Psoas muscle (tissue), 7 donors: ENCODE measurements at regions not wholly inside any gene's neighbourhood (a gene's known extent, or its start where the extent isn't known, plus 50 kb on each side); places are given as distances from the start of the nearest gene placed in this dataset.

Source experiments
- ATAC-seq, 4 donors: fragments of 200-7000 bp; cut with Tn5 transposase; one replicate each; pipeline ENCODE4 v1.9.1; 2020; ENCODE audit warnings: moderate library complexity in 3 of 4, mild to moderate bottlenecking in 2 of 4
- DNase-seq, 2 donors: peaks; one replicate each; pipeline ENCODE4 v3.0.0-alpha.2; 2020
- H3K27ac ChIP-seq: fragments of 200-600 bp; one replicate; pipeline ENCODE4 v1.8.0; 2022
- H3K27me3 ChIP-seq, 3 donors: fragments of 200-600 bp in 1 of 3; one replicate each; pipeline versions ENCODE4 v1.6.1 to v1.8.0; 2013 to 2022; ENCODE audit warnings: low read length in 2 of 3, mild to moderate bottlenecking in 2 of 3, moderate library complexity in 1 of 3; ENCODE audit not compliant: insufficient read depth in 3 of 3
- H3K36me3 ChIP-seq, 2 donors: fragments of 200-600 bp in 1 of 2; one replicate each; pipeline versions ENCODE4 v1.6.1 to v1.8.0; 2013 to 2022; ENCODE audit warnings: low read depth in 1 of 2, mild to moderate bottlenecking in 1 of 2, moderate library complexity in 1 of 2; ENCODE audit not compliant: insufficient read depth in 1 of 2
- H3K4me1 ChIP-seq: fragments of 200-600 bp; one replicate; pipeline ENCODE4 v1.8.0; 2022
- H3K4me3 ChIP-seq: fragments of 200-600 bp; one replicate; pipeline ENCODE4 v1.8.0; 2022; ENCODE audit warnings: mild to moderate bottlenecking
- H3K9me3 ChIP-seq: fragments of 200-600 bp; one replicate; pipeline ENCODE4 v1.8.0; 2022
- WGBS, 3 donors: extraction: QIAGEN DNeasy Blood & Tissue Kit; methylation state at CpG; one replicate each; pipeline versions ENCODE4 v1.1.6 to v1.1.7; 2013; 5-methylcytosine and 5-hydroxymethylcytosine counted together
- intact Hi-C, 2 donors: fragments of 100-400 bp; cut with DNase I; formaldehyde crosslinking; loops; one replicate each; pipeline versions ENCODE4 v1.11.0 to v1.14.2; 2022
- TF ChIP-seq, protein P1 (sequence below): fragments of 200-600 bp; IDR thresholded peaks from one replicate; pipeline ENCODE4 v1.8.0; 2022; ENCODE audit warnings: antibody characterized with exemption
- donor health status: healthy with polysubstance abuse.
- donor health status: DM: no; HTN: no; CAD: no; lungs with moderate emphysema.
- donor health status: Bipolar disorder and iron deficiency.
- donor health status: healthy.
- donor health status: DM: yes; HTN: yes; CAD: no.
- donor health status: DM: no; HTN: no; CAD: no.
- donor health status: DM: yes; HTN: yes; CAD: no.

DNA sequence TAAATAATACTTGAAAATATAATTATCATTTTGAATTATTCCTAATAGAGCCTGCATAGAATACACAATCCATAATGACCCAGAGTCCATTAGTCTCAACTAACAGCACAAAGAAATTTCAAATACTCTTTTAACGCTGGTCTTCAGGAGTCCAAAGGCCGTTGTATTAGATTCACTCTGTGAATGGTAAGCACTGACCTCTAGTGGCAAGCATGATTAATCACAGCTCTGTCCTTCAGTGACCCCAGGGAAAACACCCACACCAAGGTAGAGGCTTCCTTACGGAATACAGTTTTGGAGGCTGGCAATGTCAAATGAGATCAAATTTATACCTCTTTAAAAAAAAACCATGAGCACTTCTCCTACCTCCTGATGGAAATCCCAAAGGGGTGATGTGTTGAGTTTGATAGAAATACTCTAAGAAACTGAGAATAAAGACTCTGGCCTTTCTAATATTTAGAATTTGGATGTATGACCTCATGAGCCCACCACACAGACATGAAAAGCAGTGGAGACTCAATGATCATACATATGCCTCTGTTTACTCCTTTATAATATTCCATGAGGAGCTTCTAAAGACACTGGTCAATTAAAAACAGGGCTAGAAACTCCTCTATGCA lies 147.2 kb upstream of the DKK2 start:
- H3K9me3 ChIP-seq, result no peaks in the 10 kb centered on the region
- H3K27ac ChIP-seq, result no peak overlapping the region
- H3K4me1 ChIP-seq, result no peaks in the 10 kb centered on the region
- TF ChIP-seq, protein P1, sequence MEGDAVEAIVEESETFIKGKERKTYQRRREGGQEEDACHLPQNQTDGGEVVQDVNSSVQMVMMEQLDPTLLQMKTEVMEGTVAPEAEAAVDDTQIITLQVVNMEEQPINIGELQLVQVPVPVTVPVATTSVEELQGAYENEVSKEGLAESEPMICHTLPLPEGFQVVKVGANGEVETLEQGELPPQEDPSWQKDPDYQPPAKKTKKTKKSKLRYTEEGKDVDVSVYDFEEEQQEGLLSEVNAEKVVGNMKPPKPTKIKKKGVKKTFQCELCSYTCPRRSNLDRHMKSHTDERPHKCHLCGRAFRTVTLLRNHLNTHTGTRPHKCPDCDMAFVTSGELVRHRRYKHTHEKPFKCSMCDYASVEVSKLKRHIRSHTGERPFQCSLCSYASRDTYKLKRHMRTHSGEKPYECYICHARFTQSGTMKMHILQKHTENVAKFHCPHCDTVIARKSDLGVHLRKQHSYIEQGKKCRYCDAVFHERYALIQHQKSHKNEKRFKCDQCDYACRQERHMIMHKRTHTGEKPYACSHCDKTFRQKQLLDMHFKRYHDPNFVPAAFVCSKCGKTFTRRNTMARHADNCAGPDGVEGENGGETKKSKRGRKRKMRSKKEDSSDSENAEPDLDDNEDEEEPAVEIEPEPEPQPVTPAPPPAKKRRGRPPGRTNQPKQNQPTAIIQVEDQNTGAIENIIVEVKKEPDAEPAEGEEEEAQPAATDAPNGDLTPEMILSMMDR, result peak; percentile 89
- no peaks in the 10 kb centered on the region for H3K27me3 ChIP-seq
- intact Hi-C loops, result loop anchor here in 1 of 2 donors (5.0 kb wide), 2 partner anchors 91 to 146 kb away; partner anchors contain the start of gene DKK2
- peak; percentile 90 to 98 (median 96) for ATAC-seq
- DNase-seq, result no peak
- WGBS, 3 donors, result 2 to 3% (median 3%) methylated on average over 3 of the region's 3 CpGs
- H3K36me3 ChIP-seq, result no peaks in the 10 kb centered on the region
- H3K4me3 ChIP-seq, result no peak overlapping the region

DNA sequence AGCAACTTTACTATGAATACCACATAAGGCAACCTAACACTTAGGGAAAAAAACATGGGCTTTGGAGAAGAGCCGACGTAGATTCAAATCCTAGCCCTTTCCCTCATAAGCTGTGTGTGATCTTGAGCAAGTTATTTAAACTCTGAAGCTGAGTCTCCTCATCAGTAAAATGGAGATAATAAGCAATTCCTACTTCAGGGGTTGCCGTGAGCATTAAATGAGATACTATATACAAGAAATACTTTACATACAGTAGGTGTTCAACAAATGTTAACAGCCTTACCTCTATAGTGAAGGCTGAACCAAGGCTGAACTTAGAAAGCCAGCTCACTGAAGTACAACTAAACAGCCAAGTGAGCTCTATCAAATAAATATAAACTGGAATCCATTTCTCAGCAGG lies 146.2 kb upstream of the DKK2 start:
- Histone ChIP-seq H3K4me1 (no peaks in the 10 kb centered on the region), H3K9me3 (no peaks in the 10 kb centered on the region), H3K27ac (no peak overlapping the region), H3K27me3 (no peaks in the 10 kb centered on the region), H3K4me3 (no peak overlapping the region), H3K36me3 (no peaks in the 10 kb centered on the region)
- 94 to 100% (median 98%) methylated on average over 3 of the region's 3 CpGs for WGBS, 3 donors
- intact Hi-C loops, result loop anchor here in 1 of 2 donors (5.0 kb wide), 2 partner anchors 90 to 145 kb away; partner anchors contain the start of gene DKK2
- TF ChIP-seq, protein P1, result no peak
- ATAC-seq (no peak), DNase-seq (no peak)

DNA sequence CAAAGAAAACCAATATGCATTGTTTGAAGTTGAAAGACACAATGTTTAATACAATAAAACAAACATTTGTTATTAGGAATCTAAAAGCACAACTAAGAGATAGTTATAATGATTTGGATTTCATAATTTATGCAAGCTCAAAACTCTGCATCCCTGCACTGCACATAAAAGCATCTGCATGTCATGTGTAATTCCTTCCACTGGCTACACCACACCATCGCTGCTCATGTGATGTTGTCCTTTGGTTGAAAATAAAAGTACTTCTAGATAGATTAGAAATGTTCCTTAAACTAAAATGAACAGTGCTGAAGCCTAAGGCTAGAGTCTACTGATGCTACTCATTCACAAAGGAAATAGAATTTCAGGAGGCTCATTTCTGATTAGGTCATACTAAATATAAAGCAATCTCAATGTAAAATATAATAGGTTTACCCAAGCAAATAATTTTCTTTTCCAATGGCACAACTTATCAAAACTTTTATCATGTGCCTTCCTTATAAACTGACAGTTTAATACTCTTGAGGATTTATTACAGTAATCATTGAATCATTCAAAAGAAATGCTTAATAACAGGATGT lies 130.8 kb upstream of the DKK2 start:
- DNase-seq (no peak), ATAC-seq (no peak)
- no peaks in the 10 kb centered on the region for H3K36me3 ChIP-seq
- H3K4me3 ChIP-seq, result no peak overlapping the region
- peaks cover 9% of the 10 kb centered on the region for H3K9me3 ChIP-seq
- no peak overlapping the region for H3K27ac ChIP-seq
- intact Hi-C loops, result no loop called here
- H3K4me1 ChIP-seq, result peaks cover 3% of the 10 kb centered on the region
- H3K27me3 ChIP-seq, result no peaks in the 10 kb centered on the region
- 81 to 95% (median 91%) methylated on average over 1 of the region's 1 CpG for WGBS, 3 donors
- TF ChIP-seq, protein P1, result no peak

DNA sequence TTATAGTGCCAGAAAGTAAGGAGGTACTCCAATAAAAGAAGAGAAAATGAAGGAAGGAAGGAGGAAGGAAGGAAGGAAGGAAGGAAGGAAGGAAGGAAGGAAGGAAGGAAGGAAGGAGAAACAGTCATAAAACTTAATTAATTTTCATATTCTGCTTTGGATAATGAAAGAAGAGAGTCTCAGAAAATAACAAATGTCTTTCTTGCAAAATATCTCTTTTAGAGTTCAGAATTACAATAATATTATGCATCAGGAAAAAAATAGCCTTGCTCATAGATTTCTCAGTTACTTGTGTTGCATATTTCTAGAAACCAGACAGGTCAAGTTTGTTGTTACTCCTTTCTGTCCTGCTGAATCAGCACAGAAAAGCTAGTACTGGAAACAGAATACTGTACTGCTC lies 130.1 kb upstream of the DKK2 start:
- Histone ChIP-seq H3K9me3 (peaks cover 9% of the 10 kb centered on the region), H3K27me3 (no peaks in the 10 kb centered on the region), H3K27ac (no peak overlapping the region), H3K4me1 (no peaks in the 10 kb centered on the region), H3K4me3 (no peak overlapping the region), H3K36me3 (no peaks in the 10 kb centered on the region)
- no peak for DNase-seq
- no peak for ATAC-seq
- TF ChIP-seq, protein P1, result no peak
- intact Hi-C loops, result no loop called here
